Fibroblast of the aortic adventitia (primary cell): ENCODE measurements at regions not wholly inside any gene's neighbourhood (a gene's known extent, or its start where the extent isn't known, plus 50 kb on each side); places are given as distances from the start of the nearest gene placed in this dataset.

Source experiments
- DNase-seq: peaks from one replicate; pipeline ENCODE4 v3.0.0-alpha.2; 2010; ENCODE audit warnings: low read depth
- H3K4me3 ChIP-seq: 2 replicates; pipeline ENCODE4 v1.5.1; 2011; ENCODE audit warnings: low read depth, mild to moderate bottlenecking, control low read depth, low read length, moderate library complexity
- TF ChIP-seq, protein P1 (sequence below): IDR thresholded peaks from 2 replicates; pipeline ENCODE4 v1.5.1; 2011; ENCODE audit warnings: mild to moderate bottlenecking, low read length, control low read depth, inconsistent platforms; ENCODE audit not compliant: insufficient read depth

DNA sequence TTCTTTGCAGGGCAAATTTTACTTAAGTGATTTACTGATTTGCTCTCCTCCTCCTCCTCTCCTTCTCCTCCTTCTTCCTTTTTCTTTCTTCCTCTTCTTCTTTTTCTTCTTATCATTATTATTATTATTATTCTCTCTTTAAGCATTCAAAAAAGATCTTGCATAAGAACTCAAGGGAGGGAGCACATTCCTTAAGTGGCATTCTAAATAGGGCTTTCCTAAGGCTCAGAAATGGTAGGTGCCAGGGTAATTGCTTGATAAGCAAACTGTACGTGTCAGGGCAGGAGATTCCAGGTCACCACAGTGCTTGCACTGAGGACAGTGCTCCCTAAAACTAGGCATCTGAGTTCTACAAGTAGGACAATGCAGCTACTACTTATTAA lies 92.4 kb downstream of the SPTSSA start:
- no peak overlapping the region for H3K4me3 ChIP-seq
- TF ChIP-seq, protein P1, sequence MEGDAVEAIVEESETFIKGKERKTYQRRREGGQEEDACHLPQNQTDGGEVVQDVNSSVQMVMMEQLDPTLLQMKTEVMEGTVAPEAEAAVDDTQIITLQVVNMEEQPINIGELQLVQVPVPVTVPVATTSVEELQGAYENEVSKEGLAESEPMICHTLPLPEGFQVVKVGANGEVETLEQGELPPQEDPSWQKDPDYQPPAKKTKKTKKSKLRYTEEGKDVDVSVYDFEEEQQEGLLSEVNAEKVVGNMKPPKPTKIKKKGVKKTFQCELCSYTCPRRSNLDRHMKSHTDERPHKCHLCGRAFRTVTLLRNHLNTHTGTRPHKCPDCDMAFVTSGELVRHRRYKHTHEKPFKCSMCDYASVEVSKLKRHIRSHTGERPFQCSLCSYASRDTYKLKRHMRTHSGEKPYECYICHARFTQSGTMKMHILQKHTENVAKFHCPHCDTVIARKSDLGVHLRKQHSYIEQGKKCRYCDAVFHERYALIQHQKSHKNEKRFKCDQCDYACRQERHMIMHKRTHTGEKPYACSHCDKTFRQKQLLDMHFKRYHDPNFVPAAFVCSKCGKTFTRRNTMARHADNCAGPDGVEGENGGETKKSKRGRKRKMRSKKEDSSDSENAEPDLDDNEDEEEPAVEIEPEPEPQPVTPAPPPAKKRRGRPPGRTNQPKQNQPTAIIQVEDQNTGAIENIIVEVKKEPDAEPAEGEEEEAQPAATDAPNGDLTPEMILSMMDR, result no peak
- peak; percentile 14 for DNase-seq

DNA sequence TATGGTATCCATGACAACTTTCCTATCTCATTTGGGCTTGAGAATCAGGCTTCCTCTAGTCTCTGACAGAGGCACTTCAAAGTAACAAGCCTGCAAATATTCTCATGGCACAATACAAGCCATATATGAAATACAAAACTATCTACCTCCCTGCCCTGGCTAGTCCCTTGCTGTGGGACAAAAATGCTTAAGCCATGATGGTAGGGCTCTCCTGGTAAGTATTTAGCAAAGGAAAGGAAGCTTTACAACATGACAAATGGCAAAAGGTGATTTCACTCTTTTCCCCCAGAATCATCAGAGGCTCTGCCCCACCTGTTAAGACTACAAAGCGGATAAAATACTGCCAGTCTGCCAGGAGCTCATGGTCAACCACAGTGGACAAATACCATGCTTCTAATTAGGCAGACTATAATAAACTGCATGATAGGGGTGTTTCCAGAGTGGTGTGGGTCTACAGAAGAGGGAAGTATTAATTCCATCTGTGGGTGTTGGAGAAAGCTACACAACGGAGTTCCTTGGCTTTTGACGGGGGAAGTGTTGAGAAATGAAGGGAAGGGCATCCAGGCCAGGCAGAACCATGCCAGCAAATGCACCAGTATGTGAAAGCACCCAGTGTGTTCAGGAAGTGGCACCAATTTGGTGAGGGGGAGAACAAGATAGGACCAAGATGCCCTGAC lies 92.9 kb downstream of the SPTSSA start:
- no peak for DNase-seq
- H3K4me3 ChIP-seq, result no peak overlapping the region
- TF ChIP-seq, protein P1, result no peak

DNA sequence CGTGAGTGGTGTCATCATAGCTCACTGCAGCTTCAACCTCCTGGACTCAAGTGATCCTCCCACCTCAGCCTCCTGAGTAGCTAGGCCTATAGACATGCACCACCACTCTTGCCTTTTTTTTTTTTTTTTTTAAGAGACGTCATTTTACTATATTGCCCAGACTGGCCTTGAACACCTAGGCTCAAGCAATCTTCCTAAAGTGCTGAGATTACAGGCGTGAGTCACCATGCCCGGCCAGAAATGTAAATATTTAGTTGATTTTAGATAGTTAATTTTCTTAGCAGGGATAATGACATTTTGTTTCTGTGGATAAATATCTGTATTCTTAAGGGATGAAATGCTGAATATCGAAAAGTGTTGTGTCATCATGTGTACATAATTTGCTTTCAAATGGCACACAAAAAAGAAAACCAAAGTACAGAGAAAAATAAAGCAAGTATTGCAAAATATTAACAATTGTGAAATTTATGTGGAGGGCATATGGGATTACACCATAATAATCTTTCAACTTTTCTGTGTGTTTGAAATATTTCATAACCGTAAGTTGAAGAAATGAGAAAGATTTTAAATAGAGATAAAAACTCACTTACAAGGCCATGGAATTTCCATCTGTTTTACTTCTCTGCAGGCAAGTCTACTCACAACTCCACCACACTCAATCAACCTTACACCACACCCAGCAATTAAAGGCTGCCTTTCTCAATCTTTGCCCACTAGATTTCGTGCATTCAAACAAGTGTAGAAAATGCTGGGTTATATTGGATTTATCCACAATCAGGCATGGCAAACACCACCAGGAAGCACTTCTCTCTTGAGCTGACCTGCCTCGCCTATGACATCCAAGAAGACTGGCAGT lies 93.7 kb downstream of the SPTSSA start:
- no peak overlapping the region for H3K4me3 ChIP-seq
- DNase-seq, result peak; percentile 89
- TF ChIP-seq, protein P1, result no peak

DNA sequence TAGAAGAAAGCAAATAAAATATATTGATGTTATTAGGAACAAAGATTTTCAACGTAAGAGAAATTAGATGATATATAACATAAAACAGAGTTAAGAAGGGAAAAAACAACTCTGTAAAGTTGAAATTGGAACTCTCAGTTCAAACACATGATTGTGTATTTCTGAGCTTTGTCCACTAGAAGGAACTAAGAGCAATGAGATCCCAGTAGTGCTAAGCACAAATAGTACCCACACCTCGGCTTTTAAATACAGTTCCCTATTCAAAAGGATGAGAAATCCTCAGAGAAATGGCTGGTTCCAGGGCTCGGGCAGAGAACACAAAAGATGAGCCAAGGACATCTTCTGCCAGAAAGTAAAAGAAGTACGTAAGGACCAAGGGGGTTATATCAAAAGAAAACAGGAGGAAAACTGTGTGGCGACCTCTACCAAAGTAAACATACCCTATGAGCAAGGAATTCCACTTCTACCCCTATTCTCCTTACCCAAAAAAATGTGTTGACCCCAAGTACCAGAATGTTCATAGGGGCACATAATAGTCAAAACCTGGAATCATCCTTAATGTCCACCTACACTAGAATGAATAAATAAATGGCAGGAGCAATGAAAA lies 96.6 kb downstream of the SPTSSA start:
- peak; percentile 61 for DNase-seq
- TF ChIP-seq, protein P1, result peak; percentile 57
- H3K4me3 ChIP-seq, result no peak overlapping the region

DNA sequence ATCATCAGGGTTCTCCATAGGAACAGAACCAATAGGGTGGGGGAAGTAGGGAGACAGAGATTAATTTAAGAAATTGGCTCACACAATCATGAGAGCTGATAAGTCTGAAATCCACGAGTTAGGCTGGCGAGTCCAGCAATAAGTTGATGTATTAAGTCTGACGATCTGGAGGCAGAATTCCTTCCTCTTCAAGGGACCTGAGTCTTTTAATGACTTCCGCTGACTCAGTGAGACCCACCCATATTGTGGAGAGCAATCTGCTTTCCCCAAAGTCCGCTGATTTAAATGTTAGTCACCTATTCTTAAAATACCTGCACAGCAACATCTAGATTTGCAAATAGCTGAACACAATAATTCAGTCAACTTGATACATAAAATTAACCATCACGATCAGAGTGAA lies 97.8 kb downstream of the SPTSSA start:
- no peak for DNase-seq
- H3K4me3 ChIP-seq, result no peak overlapping the region
- TF ChIP-seq, protein P1, result no peak

DNA sequence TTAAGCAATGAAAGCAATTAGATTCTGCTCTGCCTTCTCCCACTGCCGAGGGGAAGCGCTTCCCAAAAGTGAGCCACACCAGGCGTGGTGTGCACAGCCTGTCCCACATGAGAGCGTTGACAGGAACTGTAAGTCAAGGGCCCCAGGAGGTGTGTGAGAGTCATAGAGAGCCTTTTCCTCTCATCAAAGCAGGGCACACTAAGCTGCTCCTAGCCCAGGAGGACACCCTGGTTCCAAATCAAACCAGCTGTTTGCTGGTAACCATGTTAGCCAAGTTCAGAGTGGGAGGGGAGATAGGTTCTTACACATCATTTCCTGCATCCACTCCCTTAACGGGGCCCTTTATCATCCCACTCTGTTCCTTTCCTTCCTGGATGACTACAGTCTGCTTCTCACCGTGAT lies 98.3 kb downstream of the SPTSSA start:
- no peak overlapping the region for H3K4me3 ChIP-seq
- TF ChIP-seq, protein P1, result no peak
- peak; percentile 50 for DNase-seq
